ENCODE measurements at regions not wholly inside any gene's neighbourhood (a gene's known extent, or its start where the extent isn't known, plus 50 kb on each side); places are given as distances from the start of the nearest gene placed in this dataset.

- TF ChIP-seq POLR2AphosphoS5 (IDR thresholded peaks at IDR 0.05; ENCODE audit: low read depth, low read length) (no peak), POLR2A (IDR thresholded peaks at IDR 0.05; ENCODE audit: low read depth, low read length) (no peak), TAF1 (IDR thresholded peaks at IDR 0.05; ENCODE audit: low read depth, low read length) (no peak), SPI1 (IDR thresholded peaks at IDR 0.05; ENCODE audit: low read depth, low read length) (no peak), PAX5 (IDR thresholded peaks at IDR 0.05; ENCODE audit: insufficient read depth, low read length, severe bottlenecking) (no peak), POU2F2 (IDR thresholded peaks at IDR 0.05; ENCODE audit: low read depth, low read length) (no peak)
These were observed 140.3 kb downstream of the LMNTD1 start for GRCh38 chr12:25412735-25413134.

All from GM12891 (cell line).